ENCODE measurements at regions not wholly inside any gene's neighbourhood (a gene's known extent, or its start where the extent isn't known, plus 50 kb on each side); places are given as distances from the start of the nearest gene placed in this dataset.

GRCh38 chr1:194830387-194830786 is 1644.0 kb upstream of the B3GALT2 start:
- Histone ChIP-seq H3K4me3 (replicated peaks in 1 of 2; ENCODE audit: low read depth in 1 of 2, low read length in 2 of 2) (no peak overlapping the region), H3K4me1 (ENCODE audit: control insufficient read depth in 1 of 2, insufficient read depth in 2 of 2, low read length in 2 of 2) (peaks cover 0 to 15% of the 10 kb centered on the region in 2 experiments; a peak in 2 of 4 replicates), H3K4me2 (ENCODE audit: low read length) (no peak overlapping the region), H4K20me1 (ENCODE audit: insufficient read depth) (no peaks in the 10 kb centered on the region), H3K9me2 (ENCODE audit: insufficient read depth) (0 out of 2 replicates have a peak, but pooled peaks cover 3% of the 10 kb centered on the region), H2AFZ (ENCODE audit: low read depth, low read length, poor library complexity, severe bottlenecking) (no peak overlapping the region), H3K27me3 (ENCODE audit: insufficient read depth, low read length) (no peaks in the 10 kb centered on the region), H3K9me3 (ENCODE audit: control insufficient read depth in 1 of 2, insufficient read depth in 1 of 2, low read depth in 1 of 2, low read length in 2 of 2) (no peaks in the 10 kb centered on the region), H3K36me3 (ENCODE audit: control insufficient read depth in 1 of 2, insufficient read depth in 2 of 2, low read length in 2 of 2) (no peaks in the 10 kb centered on the region), H3K79me2 (ENCODE audit: insufficient read depth, low read length) (no peaks in the 10 kb centered on the region), H3K9ac (ENCODE audit: low read length) (no peak overlapping the region), H3K27ac (ENCODE audit: low read depth, low read length) (no peak overlapping the region)
- BruUV-seq (replicated peaks): no TSS peak
- POLR2A ChIA-PET: no interaction called here
- DNase-seq (ENCODE audit: low read depth, low spot score) (no peak), ATAC-seq (no peak)
- RAD21 ChIA-PET (ENCODE audit: low non-redundant PET in 1 of 2, low total read pairs in 2 of 2, uncharacterized antibody in 2 of 2, unreplicated experiment in 2 of 2): no interaction called here
- intact Hi-C loops (cut with micrococcal nuclease): no loop called here
- TF ChIP-seq SRF (IDR thresholded peaks at IDR 0.05; ENCODE audit: low read depth): no peak
- TF ChIP-seq EZH2 (IDR thresholded peaks at IDR 0.05): no peak
- no peak for TF ChIP-seq JUND (IDR thresholded peaks at IDR 0.05)
- TF ChIP-seq YY1 (IDR thresholded peaks at IDR 0.05; ENCODE audit: extremely low read depth, insufficient replicate concordance, low read depth, low read length): no peak
- no peak for TF ChIP-seq SIN3A (IDR thresholded peaks at IDR 0.05; ENCODE audit: low read depth)
- no peak for TF ChIP-seq TCF7L2 (IDR thresholded peaks at IDR 0.05; ENCODE audit: borderline replicate concordance, extremely low read depth, insufficient read depth, insufficient read length)
- no peak for TF ChIP-seq FOSL1 (IDR thresholded peaks at IDR 0.05; ENCODE audit: low read depth)
- no peak for TF ChIP-seq RAD21 (IDR thresholded peaks at IDR 0.05; ENCODE audit: low read depth)
- no peak for TF ChIP-seq ATF3 (IDR thresholded peaks at IDR 0.05)
- TF ChIP-seq CEBPB (IDR thresholded peaks at IDR 0.05; ENCODE audit: low read depth): no peak
- no peak for TF ChIP-seq EGR1 (IDR thresholded peaks at IDR 0.05; ENCODE audit: low read depth)
- no peak for TF ChIP-seq ZNF274 (IDR thresholded peaks at IDR 0.05; ENCODE audit: low read depth, low read length)
- TF ChIP-seq ZFX (IDR thresholded peaks at IDR 0.05): no peak
- TF ChIP-seq CTCF (IDR thresholded peaks at IDR 0.05 in 2 of 3, conservative IDR thresholded peaks at IDR 0.05 in 1 of 3; ENCODE audit: borderline replicate concordance in 1 of 3, insufficient read depth in 1 of 3, low read depth in 2 of 3, low read length in 2 of 3): no peak
- TF ChIP-seq ZBTB33 (IDR thresholded peaks at IDR 0.05; ENCODE audit: extremely low read depth, insufficient replicate concordance, low read length): no peak
- TF ChIP-seq ELF1 (IDR thresholded peaks at IDR 0.05; ENCODE audit: borderline replicate concordance, low read depth): no peak
- CTCF ChIA-PET: no interaction called here

All from HCT116 (cell line).